HG02763 (cell line): ENCODE measurements at regions not wholly inside any gene's neighbourhood (a gene's known extent, or its start where the extent isn't known, plus 50 kb on each side); places are given as distances from the start of the nearest gene placed in this dataset.

Experiments used
- ATAC-seq: cut with Tn5 transposase; IDR thresholded peaks from one replicate; pipeline ENCODE4 v1.9.1; 2021; ENCODE audit warnings: mild to moderate bottlenecking, moderate library complexity; ENCODE audit not compliant: unreplicated experiment

- no peak for ATAC-seq
Observed at GRCh38 chr1:96962751-96963211, 241.2 kb downstream of the PTBP2 start.

GRCh38 chr1:96964761-96965160 lies 243.2 kb downstream of the PTBP2 start:
- ATAC-seq: no peak

GRCh38 chr1:96966536-96967138 lies 245.1 kb downstream of the PTBP2 start:
- ATAC-seq: peak; percentile 86

GRCh38 chr1:96967311-96967710 lies 245.7 kb downstream of the PTBP2 start:
- no peak for ATAC-seq

GRCh38 chr1:96968541-96968940 lies 247.0 kb downstream of the PTBP2 start:
- no peak for ATAC-seq

- no peak for ATAC-seq
Observed at GRCh38 chr1:96968983-96969382, 247.4 kb downstream of the PTBP2 start.

GRCh38 chr1:96969656-96970163 lies 248.1 kb downstream of the PTBP2 start:
- no peak for ATAC-seq

GRCh38 chr1:96971439-96971838 lies 249.9 kb downstream of the PTBP2 start:
- ATAC-seq: no peak

GRCh38 chr1:96971849-96972602 lies 250.4 kb downstream of the PTBP2 start:
- no peak for ATAC-seq

- ATAC-seq: no peak
Observed at GRCh38 chr1:96973605-96974004, 252.0 kb downstream of the PTBP2 start.

GRCh38 chr1:96978444-96978843 lies 256.9 kb downstream of the PTBP2 start:
- ATAC-seq: no peak

GRCh38 chr1:96978901-96979300 lies 257.3 kb downstream of the PTBP2 start:
- no peak for ATAC-seq

GRCh38 chr1:96979304-96980268 lies 258.0 kb downstream of the PTBP2 start:
- ATAC-seq: no peak

- no peak for ATAC-seq
Observed at GRCh38 chr1:96980448-96980847, 258.9 kb downstream of the PTBP2 start.

GRCh38 chr1:96981181-96981580 lies 259.6 kb downstream of the PTBP2 start:
- no peak for ATAC-seq

- no peak for ATAC-seq
Observed at GRCh38 chr1:96982118-96982517, 260.5 kb downstream of the PTBP2 start.

- no peak for ATAC-seq
Observed at GRCh38 chr1:96983866-96984265, 262.3 kb downstream of the PTBP2 start.

- no peak for ATAC-seq
Observed at GRCh38 chr1:96987186-96987703, 265.7 kb downstream of the PTBP2 start.

GRCh38 chr1:96989302-96989701 lies 267.7 kb downstream of the PTBP2 start:
- ATAC-seq: no peak

GRCh38 chr1:96990136-96990535 lies 268.6 kb downstream of the PTBP2 start:
- no peak for ATAC-seq

GRCh38 chr1:96991261-96991660 lies 269.7 kb downstream of the PTBP2 start:
- ATAC-seq: no peak
